IMR-90 (cell line): ENCODE measurements at regions not wholly inside any gene's neighbourhood (a gene's known extent, or its start where the extent isn't known, plus 50 kb on each side); places are given as distances from the start of the nearest gene placed in this dataset.

Source experiments
- ATAC-seq: fragments of 200-7000 bp; cut with Tn5 transposase; 2 replicates; pipeline ENCODE4 v1.9.1; 2020; ENCODE audit warnings: low read depth, mild to moderate bottlenecking, moderate library complexity
- BruUV-seq: library from RNA; stranded (reverse); fragments of 400-500 nt; replicated peaks from 2 replicates; lab custom pipeline; 2021; lab: Mats Ljungman, UMichigan
- CTCF ChIA-PET: fragments of 300-600 bp; formaldehyde crosslinking; extraction: SDS; loops from one replicate; lab custom pipeline; 2021; ENCODE audit warnings: antibody characterized with exemption; lab: Yijun Ruan, JAX
- POLR2A ChIA-PET: fragments of 300-600 bp; sonication (Branson Sonifier 250); formaldehyde crosslinking; loops from one replicate; lab custom pipeline; 2022; ENCODE audit warnings: antibody characterized with exemption; ENCODE audit not compliant: unreplicated experiment; lab: Charles Lee
- DNase-seq: peaks from one replicate; pipeline ENCODE4 v3.0.0; 2013
- H2AFZ ChIP-seq: replicated peaks from 2 replicates; pipeline ENCODE3; 2013; ENCODE audit warnings: low read length, mild to moderate bottlenecking; ENCODE audit not compliant: poor library complexity
- H2AK5ac ChIP-seq: 2 replicates; pipeline ENCODE4 v1.6.1; 2013; ENCODE audit warnings: low read depth, low read length, inconsistent platforms
- H2AK9ac ChIP-seq: replicated peaks from 2 replicates; pipeline ENCODE3; 2013; ENCODE audit warnings: mild to moderate bottlenecking, low read depth, low read length, moderate library complexity; ENCODE audit not compliant: poor library complexity
- H2BK120ac ChIP-seq: 2 replicates; pipeline ENCODE4 v1.6.1; 2013; ENCODE audit warnings: low read depth, low read length, inconsistent platforms
- H2BK15ac ChIP-seq: 3 replicates; pipeline ENCODE4 v1.6.1; 2013; ENCODE audit warnings: low read depth, low read length, inconsistent platforms
- H2BK20ac ChIP-seq: 2 replicates; pipeline ENCODE4 v1.6.1; 2013; ENCODE audit warnings: low read depth, mild to moderate bottlenecking, inconsistent platforms, low read length, moderate library complexity
- H2BK5ac ChIP-seq: 2 replicates; pipeline ENCODE4 v1.6.1; 2013; ENCODE audit warnings: mild to moderate bottlenecking, low read depth, low read length, inconsistent platforms; ENCODE audit not compliant: poor library complexity, severe bottlenecking
- H3K14ac ChIP-seq: replicated peaks from 2 replicates; pipeline ENCODE4 v1.6.1; 2013; ENCODE audit warnings: low read depth, low read length, inconsistent platforms
- H3K18ac ChIP-seq: 2 replicates; pipeline ENCODE4 v1.6.1; 2013; ENCODE audit warnings: low read depth, low read length, control low read depth
- H3K23ac ChIP-seq: 2 replicates; pipeline ENCODE4 v1.6.1; 2013; ENCODE audit warnings: low read depth, low read length, inconsistent platforms
- H3K27ac ChIP-seq: 2 replicates; pipeline ENCODE4 v1.5.1; 2013; ENCODE audit warnings: mild to moderate bottlenecking, control low read depth, low read length; ENCODE audit not compliant: insufficient read depth
- H3K27me3 ChIP-seq: 2 replicates; pipeline ENCODE4 v1.6.1; 2013; ENCODE audit warnings: low read length; ENCODE audit not compliant: control insufficient read depth, insufficient read depth
- H3K36me3 ChIP-seq: 2 replicates; pipeline ENCODE4 v1.6.1; 2013; ENCODE audit warnings: low read length, mixed read lengths; ENCODE audit not compliant: control insufficient read depth, insufficient read depth
- H3K4ac ChIP-seq: 2 replicates; pipeline ENCODE4 v1.6.1; 2013; ENCODE audit warnings: low read depth, low read length, inconsistent platforms
- H3K4me1 ChIP-seq: 2 replicates; pipeline ENCODE4 v1.6.1; 2013; ENCODE audit warnings: low read length, mixed read lengths; ENCODE audit not compliant: control insufficient read depth, insufficient read depth
- H3K4me2 ChIP-seq: 2 replicates; pipeline ENCODE4 v1.6.1; 2013; ENCODE audit warnings: low read depth, mild to moderate bottlenecking, control low read depth, low read length, moderate library complexity
- H3K4me3 ChIP-seq: 2 replicates; pipeline ENCODE4 v1.5.1; 2013; ENCODE audit warnings: low read depth, mild to moderate bottlenecking, control low read depth, low read length, moderate library complexity; ENCODE audit not compliant: insufficient read depth
- H3K56ac ChIP-seq: 2 replicates; pipeline ENCODE4 v1.6.1; 2013; ENCODE audit warnings: low read length, inconsistent platforms; ENCODE audit not compliant: insufficient read depth; ENCODE audit errors: extremely low read depth
- H3K79me1 ChIP-seq, 2 experiments: 2 replicates each; pipeline ENCODE4 v1.6.1; 2013; ENCODE audit warnings: low read length in 2 of 2, inconsistent platforms in 1 of 2, low read depth in 1 of 2
- H3K9ac ChIP-seq: 2 replicates; pipeline ENCODE4 v1.6.1; 2013; ENCODE audit warnings: low read depth, low read length, control low read depth
- H3K9me1 ChIP-seq: 2 replicates; pipeline ENCODE4 v1.6.1; 2013; ENCODE audit warnings: low read length, inconsistent platforms; ENCODE audit not compliant: insufficient read depth
- H3K9me3 ChIP-seq: 2 replicates; pipeline ENCODE4 v1.6.1; 2013; ENCODE audit warnings: low read length; ENCODE audit not compliant: control insufficient read depth, insufficient read depth
- H4K20me1 ChIP-seq: 2 replicates; pipeline ENCODE4 v1.6.1; 2013; ENCODE audit warnings: low read length, inconsistent platforms; ENCODE audit not compliant: insufficient read depth
- H4K5ac ChIP-seq: 2 replicates; pipeline ENCODE4 v1.6.1; 2013; ENCODE audit warnings: mild to moderate bottlenecking, low read depth, low read length, control low read depth
- H4K8ac ChIP-seq, 2 experiments: 2 replicates each; pipeline ENCODE4 v1.6.1; 2013; ENCODE audit warnings: low read depth in 2 of 2, low read length in 2 of 2, control low read depth in 1 of 2, inconsistent platforms in 1 of 2
- H4K91ac ChIP-seq: 2 replicates; pipeline ENCODE4 v1.6.1; 2013; ENCODE audit warnings: low read depth, low read length, inconsistent platforms; ENCODE audit not compliant: insufficient read depth
- BHLHE40 ChIP-seq: fragments of 150-350 bp; IDR thresholded peaks from 2 replicates; pipeline ENCODE4 v1.6.1; 2016; ENCODE audit warnings: mild to moderate bottlenecking, low read depth, low read length
- CEBPB ChIP-seq: IDR thresholded peaks from 2 replicates; pipeline ENCODE4 v1.6.1; 2012; ENCODE audit warnings: low read depth, low read length, improper control_type of control experiment
- CHD1 ChIP-seq: IDR thresholded peaks from 2 replicates; pipeline ENCODE4 v1.6.1; 2012; ENCODE audit warnings: low read depth, low read length, improper control_type of control experiment
- FOS ChIP-seq: fragments of 150-350 bp; IDR thresholded peaks from 2 replicates; pipeline ENCODE4 v1.6.1; 2016; ENCODE audit warnings: low read depth, low read length
- MAFK ChIP-seq: IDR thresholded peaks from 2 replicates; pipeline ENCODE4 v1.6.1; 2012; ENCODE audit warnings: low read depth, low read length, improper control_type of control experiment
- MAZ ChIP-seq: IDR thresholded peaks from 2 replicates; pipeline ENCODE4 v1.6.1; 2012; ENCODE audit warnings: low read depth, mild to moderate bottlenecking, low read length, improper control_type of control experiment, moderate library complexity, borderline replicate concordance
- MXI1 ChIP-seq: IDR thresholded peaks from 2 replicates; pipeline ENCODE4 v1.6.1; 2012; ENCODE audit warnings: low read depth, mild to moderate bottlenecking, low read length, moderate library complexity, borderline replicate concordance
- NFE2L2 ChIP-seq: fragments of 150-350 bp; IDR thresholded peaks from 2 replicates; pipeline ENCODE4 v1.6.1; 2016; ENCODE audit warnings: low read depth, mild to moderate bottlenecking, low read length
- POLR2A ChIP-seq: IDR thresholded peaks from 2 replicates; pipeline ENCODE4 v1.6.1; 2012; ENCODE audit warnings: mild to moderate bottlenecking, low read depth, low read length
- RAD21 ChIP-seq: IDR thresholded peaks from 2 replicates; pipeline ENCODE4 v1.6.1; 2012; ENCODE audit warnings: low read length, improper control_type of control experiment
- RCOR1 ChIP-seq: IDR thresholded peaks from 2 replicates; pipeline ENCODE4 v1.6.1; 2012; ENCODE audit warnings: mild to moderate bottlenecking, low read length, improper control_type of control experiment; ENCODE audit not compliant: insufficient replicate concordance
- RFX5 ChIP-seq: IDR thresholded peaks from 2 replicates; pipeline ENCODE4 v1.8.0; 2012; ENCODE audit warnings: low read depth, mild to moderate bottlenecking, low read length, moderate library complexity
- SMC3 ChIP-seq: fragments of 150-350 bp; IDR thresholded peaks from 2 replicates; pipeline ENCODE4 v1.6.1; 2016; ENCODE audit warnings: low read depth, mild to moderate bottlenecking, antibody characterized with exemption, low read length, moderate library complexity
- USF2 ChIP-seq: fragments of 150-350 bp; IDR thresholded peaks from 2 replicates; pipeline ENCODE4 v1.6.1; 2017; ENCODE audit warnings: mild to moderate bottlenecking, antibody characterized with exemption, low read length, low read depth
- WGBS, 2 experiments: methylation state at CpG; one replicate each; pipeline versions ENCODE4 v1.1.5 to v1.1.7; 2013; ENCODE audit warnings: missing lambda C conversion rate in 2 of 2; ENCODE audit not compliant: insufficient read length in 1 of 2; ENCODE audit errors: extremely low coverage in 2 of 2; 5-methylcytosine and 5-hydroxymethylcytosine counted together
- dilution Hi-C: fragments of 300-500 bp; cut with HindIII; formaldehyde crosslinking; loops from one replicate; pipeline ENCODE4 v1.14.3; 2018; ENCODE audit warnings: low sequenced_read_pairs; ENCODE audit not compliant: unreplicated experiment
- in situ Hi-C: fragments of 300-500 bp; cut with MboI; formaldehyde crosslinking; loops from 3 replicates; pipeline ENCODE4 v1.14.3; 2019; ENCODE audit warnings: low sequenced_read_pairs, inconsistent platforms, mixed read lengths
- intact Hi-C: fragments of 100-400 bp; cut with micrococcal nuclease; formaldehyde crosslinking; loops from 2 replicates; pipeline ENCODE4 v1.10.0; 2022
- TF ChIP-seq, protein P1 (sequence below): fragments of 150-350 bp; IDR thresholded peaks from 2 replicates; pipeline ENCODE4 v1.6.1; 2016; ENCODE audit warnings: low read depth, mild to moderate bottlenecking, low read length, moderate library complexity, borderline replicate concordance

DNA sequence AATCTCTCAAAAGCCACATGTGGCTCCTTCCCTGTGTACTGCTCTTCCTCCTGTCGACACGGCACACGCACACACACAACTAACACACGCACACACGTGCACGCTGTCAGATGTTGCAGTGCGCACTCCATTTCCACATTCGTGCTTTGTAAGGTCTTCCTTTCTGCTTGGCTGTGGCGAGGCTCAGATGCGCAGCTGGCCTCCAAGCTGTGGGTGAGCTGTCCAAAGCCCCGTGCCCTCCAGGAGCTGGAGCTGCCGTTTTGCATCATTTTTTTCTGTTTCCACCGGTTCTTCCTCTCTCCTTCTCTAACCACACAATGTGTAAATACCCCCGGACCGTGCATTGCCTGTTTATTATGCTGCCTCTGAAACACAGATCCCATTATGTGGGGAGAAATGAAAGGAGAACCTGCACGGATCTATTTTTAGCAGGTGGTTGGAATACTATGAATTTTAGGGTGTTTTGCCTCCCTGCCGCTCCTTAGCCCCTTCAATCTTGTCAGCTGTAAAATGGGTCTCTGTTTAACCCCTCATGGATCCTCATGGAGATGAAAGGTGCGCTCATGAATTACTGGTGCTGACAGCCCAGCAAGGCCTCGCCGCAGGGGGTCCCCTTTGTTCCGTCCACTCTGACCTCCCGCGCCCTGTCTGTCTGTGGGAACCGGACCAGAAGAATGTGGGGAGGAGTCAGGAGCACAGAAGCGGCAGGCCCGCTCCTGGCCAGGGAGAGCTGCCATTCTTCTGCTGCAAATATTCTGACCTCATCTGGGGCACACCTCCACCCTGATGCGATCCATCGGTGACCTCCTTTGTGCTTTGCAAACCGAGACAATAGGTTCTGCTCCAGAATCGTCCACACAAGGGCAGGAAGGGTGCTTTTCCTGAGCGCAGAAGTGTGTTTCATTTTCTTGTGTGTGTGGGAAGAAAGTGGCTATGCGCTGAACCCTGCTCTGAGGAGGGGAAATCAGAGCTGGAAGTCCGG, 137.7 kb downstream of the SOX1 start:
- H2AK9ac ChIP-seq = no peak overlapping the region
- no peak overlapping the region for H2BK20ac ChIP-seq
- ATAC-seq (no peak), DNase-seq (no peak)
- no peak overlapping the region for H3K9ac ChIP-seq
- no peaks in the 10 kb centered on the region for H3K27me3 ChIP-seq
- H2BK120ac ChIP-seq = no peak overlapping the region
- no peak overlapping the region for H4K5ac ChIP-seq
- H3K4me2 ChIP-seq = no peak overlapping the region
- H3K4ac ChIP-seq = no peak overlapping the region
- no peak overlapping the region for H2BK5ac ChIP-seq
- no TSS peak for BruUV-seq
- H2AFZ ChIP-seq = no peak overlapping the region
- H4K20me1 ChIP-seq = no peaks in the 10 kb centered on the region
- dilution Hi-C loops = no loop called here
- in situ Hi-C loops = no loop called here
- no peak overlapping the region for H3K14ac ChIP-seq
- H3K4me3 ChIP-seq = no peak overlapping the region
- H3K23ac ChIP-seq = no peak overlapping the region
- H3K56ac ChIP-seq = no peak overlapping the region
- no peaks in the 10 kb centered on the region for H3K36me3 ChIP-seq
- H3K9me3 ChIP-seq = peaks cover 50% of the 10 kb centered on the region
- no peak overlapping the region for H2BK15ac ChIP-seq
- H3K79me1 ChIP-seq = no peaks in the 10 kb centered on the region
- H4K8ac ChIP-seq = no peak overlapping the region
- WGBS, 2 experiments = 58% methylated on average over 10 of the region's 33 CpGs; no CpG with 5 or more reads in 1 of the 2 experiments
- no peak overlapping the region for H3K27ac ChIP-seq
- no peaks in the 10 kb centered on the region for H3K4me1 ChIP-seq
- POLR2A ChIA-PET = no interaction called here
- no peaks in the 10 kb centered on the region for H3K9me1 ChIP-seq
- H2AK5ac ChIP-seq = no peak overlapping the region
- H3K18ac ChIP-seq = no peak overlapping the region
- intact Hi-C loops = no loop called here
- no peak overlapping the region for H4K91ac ChIP-seq
- CTCF ChIA-PET = no interaction called here
- TF ChIP-seq USF2 = no peak
- no peak for TF ChIP-seq RAD21
- TF ChIP-seq, protein P1, sequence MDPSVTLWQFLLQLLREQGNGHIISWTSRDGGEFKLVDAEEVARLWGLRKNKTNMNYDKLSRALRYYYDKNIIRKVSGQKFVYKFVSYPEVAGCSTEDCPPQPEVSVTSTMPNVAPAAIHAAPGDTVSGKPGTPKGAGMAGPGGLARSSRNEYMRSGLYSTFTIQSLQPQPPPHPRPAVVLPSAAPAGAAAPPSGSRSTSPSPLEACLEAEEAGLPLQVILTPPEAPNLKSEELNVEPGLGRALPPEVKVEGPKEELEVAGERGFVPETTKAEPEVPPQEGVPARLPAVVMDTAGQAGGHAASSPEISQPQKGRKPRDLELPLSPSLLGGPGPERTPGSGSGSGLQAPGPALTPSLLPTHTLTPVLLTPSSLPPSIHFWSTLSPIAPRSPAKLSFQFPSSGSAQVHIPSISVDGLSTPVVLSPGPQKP = no peak
- no peak for TF ChIP-seq RCOR1
- no peak for TF ChIP-seq RFX5
- no peak for TF ChIP-seq CHD1
- TF ChIP-seq BHLHE40 = no peak
- TF ChIP-seq MAFK = no peak
- no peak for TF ChIP-seq SMC3
- no peak for TF ChIP-seq MXI1
- TF ChIP-seq FOS = no peak
- TF ChIP-seq MAZ = no peak
- no peak for TF ChIP-seq CEBPB
- TF ChIP-seq NFE2L2 = no peak
- TF ChIP-seq POLR2A = no peak
